GM19324 (cell line): ENCODE measurements at regions not wholly inside any gene's neighbourhood (a gene's known extent, or its start where the extent isn't known, plus 50 kb on each side); places are given as distances from the start of the nearest gene placed in this dataset.
A peak's percentile ranks its signal among the peaks of the same experiment; 100 is the strongest.
"Not testable (repeated sequence)": the region's sequence is repeated elsewhere in the genome, so short reads cannot be mapped to it uniquely, and the experiment has no call there.

ENCODE experiments used
- ATAC-seq: cut with Tn5 transposase; IDR thresholded peaks from one replicate; pipeline ENCODE4 v1.9.1; 2021; ENCODE audit warnings: mild to moderate bottlenecking, moderate library complexity; ENCODE audit not compliant: unreplicated experiment, low FRiP score

- ATAC-seq, result not testable (repeated sequence)
Measured at GRCh38 chr9:41019858-41020562, 108.5 kb downstream of the FOXD4L6 start.

GRCh38 chr9:41018948-41019347 is 109.5 kb downstream of the FOXD4L6 start:
- not testable (repeated sequence) for ATAC-seq

GRCh38 chr9:41016699-41017098 is 111.8 kb downstream of the FOXD4L6 start:
- ATAC-seq, result not testable (repeated sequence)

- not testable (repeated sequence) for ATAC-seq
Measured at GRCh38 chr9:40999952-41000700, 128.4 kb downstream of the FOXD4L6 start.

- not testable (repeated sequence) for ATAC-seq
Measured at GRCh38 chr9:40995490-40995889, 133.0 kb downstream of the FOXD4L6 start.

- ATAC-seq, result not testable (repeated sequence)
Measured at GRCh38 chr9:40993842-40994241, 134.6 kb downstream of the FOXD4L6 start.

GRCh38 chr9:40993375-40993774 is 135.1 kb downstream of the FOXD4L6 start:
- not testable (repeated sequence) for ATAC-seq

- peak; percentile 22 for ATAC-seq
Measured at GRCh38 chr9:40992472-40992821, 136.0 kb downstream of the FOXD4L6 start.

GRCh38 chr9:40991741-40992471 is 136.6 kb downstream of the FOXD4L6 start:
- ATAC-seq, result peak; percentile 100

GRCh38 chr9:40991100-40991740 is 137.3 kb downstream of the FOXD4L6 start:
- ATAC-seq, result not testable (repeated sequence)

GRCh38 chr9:40986332-40986731 is 142.1 kb downstream of the FOXD4L6 start:
- not testable (repeated sequence) for ATAC-seq

GRCh38 chr9:40975351-40975750 is 153.1 kb downstream of the FOXD4L6 start:
- ATAC-seq, result not testable (repeated sequence)

- ATAC-seq, result not testable (repeated sequence)
Measured at GRCh38 chr9:40974912-40975311, 153.6 kb downstream of the FOXD4L6 start.

GRCh38 chr9:40971773-40972172 is 156.7 kb downstream of the FOXD4L6 start:
- ATAC-seq, result not testable (repeated sequence)

- ATAC-seq, result not testable (repeated sequence)
Measured at GRCh38 chr9:40970340-40970739, 158.1 kb downstream of the FOXD4L6 start.

- ATAC-seq, result not testable (repeated sequence)
Measured at GRCh38 chr9:40962461-40962860, 166.0 kb downstream of the FOXD4L6 start.

- ATAC-seq, result not testable (repeated sequence)
Measured at GRCh38 chr9:40951876-40952494, 176.5 kb downstream of the FOXD4L6 start.

GRCh38 chr9:40946228-40946627 is 182.3 kb downstream of the FOXD4L6 start:
- not testable (repeated sequence) for ATAC-seq

- not testable (repeated sequence) for ATAC-seq
Measured at GRCh38 chr9:40942730-40943129, 185.8 kb downstream of the FOXD4L6 start.

- not testable (repeated sequence) for ATAC-seq
Measured at GRCh38 chr9:40939888-40940209, 188.6 kb downstream of the FOXD4L6 start.
